ENCODE measurements at regions not wholly inside any gene's neighbourhood (a gene's known extent, or its start where the extent isn't known, plus 50 kb on each side); places are given as distances from the start of the nearest gene placed in this dataset.
"Not testable (repeated sequence)": the region's sequence is repeated elsewhere in the genome, so short reads cannot be mapped to it uniquely, and the experiment has no call there.

DNA sequence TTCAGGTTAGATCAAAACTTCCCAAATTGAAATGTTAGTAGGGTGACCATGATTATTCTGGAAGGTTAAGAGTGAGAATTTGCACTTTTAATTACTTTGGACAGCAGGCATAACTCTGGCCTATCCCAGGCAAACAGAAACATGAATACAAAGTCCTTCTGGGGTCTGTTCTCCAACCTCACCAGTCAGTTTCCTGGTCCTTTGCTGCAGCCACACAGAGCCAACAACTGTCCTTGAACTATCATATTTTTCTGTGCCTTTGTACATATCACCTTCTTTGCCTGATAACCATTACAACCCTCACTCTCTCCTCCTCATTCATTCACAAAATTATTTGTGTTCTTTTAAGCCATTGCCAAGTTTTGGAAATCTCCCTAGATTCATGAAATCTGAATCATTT is 126.0 kb upstream of the GBE1 start:
- FAIRE-seq = no peak

- FAIRE-seq = no peak
Observed at GRCh38 chr3:81886081-81886480, 124.6 kb upstream of the GBE1 start.

DNA sequence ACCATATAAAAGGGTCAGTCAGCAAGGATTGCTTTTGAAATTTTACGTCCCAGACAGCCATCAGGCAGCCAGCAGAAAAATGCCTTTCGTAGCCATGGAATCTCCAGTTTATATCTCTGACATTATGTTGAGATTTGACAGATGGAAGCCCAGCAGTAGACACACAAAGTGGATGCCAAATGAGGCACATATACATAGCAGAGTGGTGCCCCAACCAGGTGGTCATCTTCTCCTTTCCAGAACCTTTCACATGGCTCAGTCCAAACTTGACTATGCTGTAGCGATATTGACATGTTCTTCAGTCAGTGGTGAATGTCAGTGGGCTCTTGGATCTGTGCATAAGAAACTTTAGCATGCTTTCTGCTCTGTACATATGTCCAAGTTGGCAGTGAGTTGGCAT is 123.3 kb upstream of the GBE1 start:
- no peak for FAIRE-seq

GRCh38 chr3:81876826-81877225 is 115.4 kb upstream of the GBE1 start:
- no peak for FAIRE-seq

- FAIRE-seq = no peak
Observed at GRCh38 chr3:81874738-81875137, 113.3 kb upstream of the GBE1 start.

- FAIRE-seq = no peak
Observed at GRCh38 chr3:81872566-81872965, 111.1 kb upstream of the GBE1 start.

- FAIRE-seq = no peak
Observed at GRCh38 chr3:81871358-81872155, 110.1 kb upstream of the GBE1 start.

- FAIRE-seq = peak; percentile 17
Observed at GRCh38 chr3:81869382-81869781, 107.9 kb upstream of the GBE1 start.

DNA sequence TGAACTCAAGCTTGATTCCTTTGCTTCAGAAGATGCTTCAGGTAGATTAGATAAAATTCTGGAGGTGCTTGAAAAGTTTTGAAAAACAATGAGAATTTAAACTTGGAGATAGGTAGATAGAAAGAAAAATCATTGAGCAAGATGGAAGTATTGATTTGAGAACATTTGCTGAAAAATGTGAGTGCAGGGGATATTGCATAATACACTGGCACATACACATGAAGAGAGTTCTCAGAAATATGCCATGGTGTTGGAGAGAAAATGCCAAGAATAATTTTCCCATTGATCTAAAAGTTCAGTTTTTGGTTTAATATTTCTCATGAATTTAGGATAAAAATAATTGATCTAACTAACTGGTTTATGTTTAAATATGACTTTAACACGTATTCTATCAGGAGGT is 107.2 kb upstream of the GBE1 start:
- FAIRE-seq = no peak

GRCh38 chr3:81867875-81868274 is 106.4 kb upstream of the GBE1 start:
- FAIRE-seq = no peak

DNA sequence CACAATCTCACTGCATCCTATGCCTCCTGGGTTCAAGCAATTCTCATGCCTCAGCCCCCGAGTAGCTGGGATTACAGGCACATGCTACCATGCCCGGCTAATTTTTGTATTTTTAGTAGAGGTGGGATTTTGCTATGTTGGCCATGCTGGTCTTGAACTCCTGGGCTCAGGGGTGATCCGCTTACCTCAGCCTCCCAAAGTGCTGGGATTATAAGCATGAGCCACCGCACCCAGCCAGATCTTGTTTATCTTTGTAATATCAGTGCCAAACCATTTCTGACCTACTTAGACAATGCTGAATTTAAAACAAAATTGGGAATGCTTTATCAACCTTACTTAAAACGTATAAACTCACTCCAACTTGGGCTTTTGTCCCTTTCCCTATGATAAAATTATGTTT is 103.7 kb upstream of the GBE1 start:
- not testable (repeated sequence) for FAIRE-seq

- FAIRE-seq = no peak
Observed at GRCh38 chr3:81864272-81864671, 102.8 kb upstream of the GBE1 start.

DNA sequence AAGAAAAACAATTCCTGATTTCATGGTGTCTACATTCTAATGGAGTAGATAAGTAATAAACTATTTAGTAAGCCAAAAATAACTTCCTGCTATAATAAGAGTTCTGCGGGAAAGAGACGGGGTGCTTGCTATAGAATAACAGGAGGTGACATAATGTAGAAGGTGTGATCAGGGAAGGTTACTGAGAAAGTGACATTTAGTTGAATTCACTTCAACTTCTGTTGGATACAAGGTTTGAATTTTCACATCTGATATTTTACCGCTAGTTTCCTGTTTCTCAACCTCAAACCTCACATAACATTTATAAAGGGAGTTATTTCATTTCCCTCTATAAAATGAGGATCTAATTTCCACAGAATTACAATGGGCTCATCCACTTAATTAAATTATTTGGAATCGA is 102.3 kb upstream of the GBE1 start:
- no peak for FAIRE-seq

GRCh38 chr3:81861593-81861992 is 100.1 kb upstream of the GBE1 start:
- FAIRE-seq = no peak

GRCh38 chr3:81859524-81859923 is 98.1 kb upstream of the GBE1 start:
- no peak for FAIRE-seq

DNA sequence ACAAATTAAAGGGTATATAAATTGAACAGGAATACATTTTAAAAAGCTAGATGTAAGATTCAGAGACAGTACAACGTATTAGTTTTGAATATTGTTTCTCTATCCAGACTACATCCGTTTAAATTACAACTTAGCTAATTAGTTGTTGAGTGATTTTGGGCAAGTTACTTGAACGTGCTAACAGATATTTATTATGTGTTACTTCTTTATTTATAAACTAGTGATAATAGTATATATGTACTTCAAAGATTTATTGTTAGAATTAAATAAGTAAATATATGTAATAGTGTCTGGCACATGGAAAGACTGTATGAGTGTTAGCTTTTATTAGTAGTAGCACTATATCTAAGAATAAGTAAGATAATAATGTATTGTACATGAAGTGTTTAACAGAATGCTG is 92.0 kb upstream of the GBE1 start:
- no peak for FAIRE-seq

DNA sequence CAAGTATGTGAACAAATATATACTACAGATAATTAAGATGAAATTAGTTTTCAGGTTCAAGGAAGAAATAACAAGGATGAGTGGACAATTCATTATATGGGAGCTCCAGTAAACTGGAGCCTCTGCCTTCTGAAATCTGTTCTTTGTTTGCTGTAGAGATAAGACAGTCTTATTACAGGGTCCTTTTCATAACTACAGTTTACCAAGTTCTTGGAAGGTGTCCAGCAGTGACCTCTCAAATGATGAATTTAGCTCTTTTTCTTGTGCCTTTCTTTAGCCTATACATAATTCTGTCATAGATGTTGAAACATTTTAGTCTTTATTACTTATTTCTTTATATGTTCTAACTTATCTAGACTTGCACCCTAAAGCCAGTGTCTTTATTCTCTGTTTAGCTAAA is 89.7 kb upstream of the GBE1 start:
- FAIRE-seq = no peak

DNA sequence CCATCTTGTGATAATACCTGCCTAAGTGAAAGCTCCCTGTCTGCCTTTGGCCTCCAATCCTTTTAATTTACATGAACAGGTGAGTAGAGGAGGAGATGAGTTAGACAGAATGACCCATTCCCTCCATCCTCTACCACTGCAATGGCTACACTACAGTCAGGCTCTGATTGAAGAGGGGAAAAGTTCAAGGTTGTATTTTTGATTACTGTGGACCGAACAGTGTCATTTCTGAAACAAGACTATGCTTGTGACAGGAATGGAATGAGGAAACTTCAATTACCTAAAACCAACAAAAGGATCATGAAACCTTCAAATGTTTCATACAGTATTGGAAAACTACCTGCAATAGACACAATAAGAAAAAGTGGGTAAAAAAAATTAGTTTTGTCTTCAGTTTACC is 85.5 kb upstream of the GBE1 start:
- no peak for FAIRE-seq

DNA sequence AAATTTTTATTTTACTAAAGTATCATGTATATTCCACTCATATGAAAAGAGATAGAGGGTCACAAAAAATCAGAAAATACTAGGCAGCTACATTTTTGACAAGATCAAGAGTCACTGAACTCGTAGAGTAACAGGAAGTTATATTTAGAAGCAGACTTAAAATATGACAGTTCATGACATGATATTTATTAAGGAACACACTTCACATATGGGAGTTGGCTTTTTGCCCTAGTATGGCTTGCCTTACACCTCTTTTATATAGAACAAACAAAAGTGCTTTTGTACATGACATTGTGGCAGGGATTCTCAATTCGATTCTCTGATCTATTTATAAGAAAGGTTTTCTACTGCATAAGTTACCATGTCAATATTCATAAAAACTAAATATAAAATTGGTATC is 80.1 kb upstream of the GBE1 start:
- no peak for FAIRE-seq

GRCh38 chr3:81839504-81840094 is 78.2 kb upstream of the GBE1 start:
- FAIRE-seq = no peak

DNA sequence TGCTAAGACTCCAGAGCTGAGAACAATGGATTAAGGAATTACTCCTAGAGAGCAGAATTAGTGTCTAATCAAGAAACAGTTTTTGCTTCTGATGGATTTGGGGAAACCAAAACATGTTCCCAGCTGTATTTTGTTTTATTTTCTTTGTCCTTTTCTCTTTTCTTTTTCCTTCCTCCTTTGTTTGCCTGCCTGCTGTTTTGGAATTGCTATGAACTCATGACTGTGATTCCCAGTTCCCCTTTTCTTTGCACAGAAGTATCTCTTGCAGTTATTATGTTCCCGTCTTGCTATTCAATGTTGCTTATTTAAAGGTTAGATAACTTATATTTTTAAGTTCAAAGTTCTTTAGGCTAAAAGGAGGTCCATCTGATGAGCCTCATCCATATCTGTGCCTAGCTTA is 77.0 kb upstream of the GBE1 start:
- FAIRE-seq = no peak

DNA sequence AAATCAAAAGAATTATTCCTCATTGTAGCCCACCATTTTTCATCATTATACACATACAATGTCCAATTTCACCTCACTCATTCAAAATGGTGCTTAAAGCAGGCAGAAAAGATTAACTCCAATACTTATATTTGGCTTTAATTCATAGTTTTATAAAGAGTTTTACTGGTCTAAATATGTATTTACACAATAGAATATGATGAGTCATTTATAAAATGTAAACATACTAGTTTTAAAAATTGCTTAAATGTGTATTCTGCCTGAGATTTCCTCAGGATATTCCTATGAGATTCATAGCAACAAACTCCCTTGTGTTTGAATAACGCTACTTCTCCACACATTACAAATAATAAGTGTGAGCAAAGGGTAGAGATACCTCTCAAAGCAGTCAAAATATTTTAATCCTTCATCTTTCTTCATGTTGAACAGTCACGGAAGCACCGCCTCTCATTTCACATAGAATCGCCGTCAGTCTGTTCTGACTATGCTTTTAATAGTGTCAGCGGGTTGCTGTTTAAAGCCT is 75.7 kb upstream of the GBE1 start:
- FAIRE-seq = peak; percentile 72

DNA sequence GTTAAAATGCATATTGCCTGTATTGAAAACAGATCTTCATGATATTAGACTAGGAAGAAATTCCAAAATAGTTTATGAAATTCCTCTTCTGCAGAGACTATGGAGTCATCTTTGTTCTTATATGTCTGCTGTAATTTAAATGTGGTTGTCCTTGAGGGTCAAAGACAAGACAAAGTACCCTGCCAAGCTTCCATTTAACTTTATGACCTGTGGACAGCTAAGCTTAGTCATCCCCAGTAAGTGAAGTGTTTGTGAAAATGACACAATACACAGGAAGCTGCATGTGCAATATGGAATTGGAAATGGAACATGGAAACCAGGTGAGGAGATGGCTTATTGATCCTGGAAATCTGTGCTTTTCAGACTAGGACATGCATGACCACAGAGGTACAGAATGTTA is 68.5 kb upstream of the GBE1 start:
- FAIRE-seq = no peak

DNA sequence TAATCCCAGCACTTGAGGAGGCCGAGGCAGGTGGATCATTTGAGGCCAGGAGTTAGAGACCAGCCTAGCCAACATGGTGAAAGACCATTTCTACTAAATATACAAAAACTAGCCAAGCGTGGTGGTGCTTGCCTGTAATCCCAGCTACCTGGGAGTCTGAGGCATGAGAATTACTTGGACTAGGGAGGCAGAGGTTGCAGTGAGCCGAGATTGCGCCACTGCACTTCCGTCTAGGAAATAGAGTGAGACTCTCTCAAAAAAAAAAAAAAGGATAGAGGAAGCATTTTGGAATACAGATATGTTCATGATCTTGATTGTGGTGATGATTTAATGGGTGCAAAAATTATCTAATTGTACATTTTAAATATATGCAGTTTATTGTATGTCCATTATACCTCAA is 67.8 kb upstream of the GBE1 start:
- not testable (repeated sequence) for FAIRE-seq

Data from islet of Langerhans (tissue), 1 donor.